KMS-11 (cell line): ENCODE measurements at regions not wholly inside any gene's neighbourhood (a gene's known extent, or its start where the extent isn't known, plus 50 kb on each side); places are given as distances from the start of the nearest gene placed in this dataset.

Experiments
- H2AFZ ChIP-seq: fragments of 200-600 bp; sonication (generic); 2 replicates; pipeline ENCODE4 v1.6.1; 2016; ENCODE audit warnings: antibody characterized with exemption, mixed run types, low read depth
- H3K27ac ChIP-seq: fragments of 200-600 bp; sonication (generic); 2 replicates; pipeline ENCODE4 v1.6.1; 2016; ENCODE audit warnings: mild to moderate bottlenecking, mixed run types
- H3K27me3 ChIP-seq: fragments of 200-600 bp; sonication (generic); 2 replicates; pipeline ENCODE4 v1.6.1; 2017; ENCODE audit warnings: mild to moderate bottlenecking, low read depth, mixed run types, moderate library complexity; ENCODE audit not compliant: insufficient read depth
- H3K36me3 ChIP-seq: fragments of 200-600 bp; sonication (generic); 2 replicates; pipeline ENCODE4 v1.6.1; 2017; ENCODE audit warnings: mild to moderate bottlenecking, mixed run types; ENCODE audit not compliant: insufficient read depth
- H3K4me1 ChIP-seq: fragments of 200-600 bp; sonication (generic); 2 replicates; pipeline ENCODE4 v1.6.1; 2016; ENCODE audit warnings: mild to moderate bottlenecking, low read depth, mixed run types; ENCODE audit not compliant: poor library complexity, severe bottlenecking
- H3K4me2 ChIP-seq: fragments of 200-600 bp; sonication (generic); 2 replicates; pipeline ENCODE4 v1.7.0; 2016; ENCODE audit warnings: mild to moderate bottlenecking, mixed run types
- H3K4me3 ChIP-seq: fragments of 200-600 bp; sonication (generic); IDR thresholded peaks from 2 replicates; pipeline ENCODE4 v1.6.1; 2017; ENCODE audit warnings: low read depth, low read length, mixed read lengths; ENCODE audit not compliant: insufficient read depth
- H3K79me2 ChIP-seq: fragments of 200-600 bp; sonication (generic); 2 replicates; pipeline ENCODE4 v1.6.1; 2016; ENCODE audit warnings: low read depth, mixed run types; ENCODE audit not compliant: insufficient read depth
- H3K9ac ChIP-seq: fragments of 200-600 bp; sonication (generic); 2 replicates; pipeline ENCODE4 v1.6.1; 2016; ENCODE audit warnings: mild to moderate bottlenecking, mixed run types
- H4K20me1 ChIP-seq: fragments of 200-600 bp; sonication (generic); 2 replicates; pipeline ENCODE4 v1.6.1; 2016; ENCODE audit warnings: mild to moderate bottlenecking, mixed run types; ENCODE audit not compliant: insufficient read depth
- TF ChIP-seq, protein P1 (sequence below): fragments of 200-600 bp; sonication (generic); conservative IDR thresholded peaks from 2 replicates; pipeline ENCODE4 v1.6.1; 2017; ENCODE audit warnings: low read depth, mild to moderate bottlenecking, antibody characterized with exemption, low read length, moderate library complexity, mixed read lengths

GRCh38 chr3:5572168-5572567, 384.7 kb downstream of the EDEM1 start:
- TF ChIP-seq, protein P1, sequence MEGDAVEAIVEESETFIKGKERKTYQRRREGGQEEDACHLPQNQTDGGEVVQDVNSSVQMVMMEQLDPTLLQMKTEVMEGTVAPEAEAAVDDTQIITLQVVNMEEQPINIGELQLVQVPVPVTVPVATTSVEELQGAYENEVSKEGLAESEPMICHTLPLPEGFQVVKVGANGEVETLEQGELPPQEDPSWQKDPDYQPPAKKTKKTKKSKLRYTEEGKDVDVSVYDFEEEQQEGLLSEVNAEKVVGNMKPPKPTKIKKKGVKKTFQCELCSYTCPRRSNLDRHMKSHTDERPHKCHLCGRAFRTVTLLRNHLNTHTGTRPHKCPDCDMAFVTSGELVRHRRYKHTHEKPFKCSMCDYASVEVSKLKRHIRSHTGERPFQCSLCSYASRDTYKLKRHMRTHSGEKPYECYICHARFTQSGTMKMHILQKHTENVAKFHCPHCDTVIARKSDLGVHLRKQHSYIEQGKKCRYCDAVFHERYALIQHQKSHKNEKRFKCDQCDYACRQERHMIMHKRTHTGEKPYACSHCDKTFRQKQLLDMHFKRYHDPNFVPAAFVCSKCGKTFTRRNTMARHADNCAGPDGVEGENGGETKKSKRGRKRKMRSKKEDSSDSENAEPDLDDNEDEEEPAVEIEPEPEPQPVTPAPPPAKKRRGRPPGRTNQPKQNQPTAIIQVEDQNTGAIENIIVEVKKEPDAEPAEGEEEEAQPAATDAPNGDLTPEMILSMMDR = no peak
- Histone ChIP-seq H3K4me3 (no peak overlapping the region), H3K9ac (no peak overlapping the region), H3K27me3 (no peaks in the 10 kb centered on the region), H3K4me2 (no peak overlapping the region), H3K4me1 (no peaks in the 10 kb centered on the region), H2AFZ (no peak overlapping the region), H3K27ac (no peak overlapping the region), H3K36me3 (no peaks in the 10 kb centered on the region), H3K79me2 (no peaks in the 10 kb centered on the region), H4K20me1 (no peaks in the 10 kb centered on the region)

- Histone ChIP-seq H3K4me3 (no peak overlapping the region), H3K27ac (no peak overlapping the region), H3K4me1 (no peaks in the 10 kb centered on the region), H3K79me2 (no peaks in the 10 kb centered on the region), H3K36me3 (no peaks in the 10 kb centered on the region), H4K20me1 (no peaks in the 10 kb centered on the region), H3K27me3 (no peaks in the 10 kb centered on the region), H3K9ac (no peak overlapping the region), H2AFZ (no peak overlapping the region), H3K4me2 (no peak overlapping the region)
- TF ChIP-seq, protein P1 = no peak
Observed at GRCh38 chr3:5576277-5577011, 388.9 kb downstream of the EDEM1 start.

- H2AFZ ChIP-seq = no peak overlapping the region
- H3K4me1 ChIP-seq = no peaks in the 10 kb centered on the region
- no peak overlapping the region for H3K9ac ChIP-seq
- H3K36me3 ChIP-seq = no peaks in the 10 kb centered on the region
- H3K79me2 ChIP-seq = no peaks in the 10 kb centered on the region
- H4K20me1 ChIP-seq = no peaks in the 10 kb centered on the region
- no peak overlapping the region for H3K27ac ChIP-seq
- TF ChIP-seq, protein P1 = no peak
- H3K4me2 ChIP-seq = no peak overlapping the region
- no peaks in the 10 kb centered on the region for H3K27me3 ChIP-seq
- no peak overlapping the region for H3K4me3 ChIP-seq
Observed at GRCh38 chr3:5579139-5579602, 391.7 kb downstream of the EDEM1 start.

DNA sequence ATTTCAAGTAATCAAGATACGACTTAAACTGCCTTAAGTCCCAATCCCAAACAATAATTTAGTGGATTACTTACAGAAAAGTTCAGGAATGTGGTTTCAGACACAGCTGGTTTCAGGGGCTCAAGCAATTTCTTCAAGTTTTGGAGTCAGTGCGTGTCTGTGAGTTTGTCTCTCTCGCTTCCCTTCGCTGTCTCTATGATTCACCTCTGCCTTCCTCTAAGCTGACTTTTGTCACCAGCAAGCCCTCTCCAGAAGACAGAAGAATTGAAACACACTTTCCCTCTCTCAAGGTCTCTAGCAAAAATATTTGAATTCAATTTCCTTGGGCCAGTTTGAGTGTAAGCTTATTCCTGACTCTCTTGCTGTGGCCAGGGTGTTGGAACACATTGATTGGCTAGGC, 392.4 kb downstream of the EDEM1 start:
- H3K79me2 ChIP-seq = no peaks in the 10 kb centered on the region
- no peak overlapping the region for H3K4me2 ChIP-seq
- no peak overlapping the region for H3K4me3 ChIP-seq
- H3K36me3 ChIP-seq = no peaks in the 10 kb centered on the region
- H4K20me1 ChIP-seq = no peaks in the 10 kb centered on the region
- TF ChIP-seq, protein P1 = no peak
- no peaks in the 10 kb centered on the region for H3K4me1 ChIP-seq
- no peak overlapping the region for H3K9ac ChIP-seq
- no peak overlapping the region for H3K27ac ChIP-seq
- H2AFZ ChIP-seq = no peak overlapping the region
- no peaks in the 10 kb centered on the region for H3K27me3 ChIP-seq
